Gastrocnemius medialis (tissue), 4 donors: ENCODE measurements at regions not wholly inside any gene's neighbourhood (a gene's known extent, or its start where the extent isn't known, plus 50 kb on each side); places are given as distances from the start of the nearest gene placed in this dataset.
"Not testable (repeated sequence)": the region's sequence is repeated elsewhere in the genome, so short reads cannot be mapped to it uniquely, and the experiment has no call there.

ENCODE experiments used
- CTCF ChIP-seq, 5 experiments: fragments of 450-650 bp in 3 of 5; fragments of 200-600 bp in 2 of 5; sonication (generic) in 2 of 5; IDR thresholded peaks in 4 of 5; conservative IDR thresholded peaks in 1 of 5; 1 replicate in 4 of 5; 2 replicates in 1 of 5; pipeline ENCODE4 v1.5.1; 2016 to 2019; ENCODE audit warnings: antibody characterized with exemption in 5 of 5, mild to moderate bottlenecking in 3 of 5, moderate library complexity in 3 of 5
- POLR2A ChIP-seq, 2 donors: fragments of 450-650 bp; IDR thresholded peaks; one replicate each; pipeline ENCODE4 v1.6.1; 2017; ENCODE audit warnings: antibody characterized with exemption in 2 of 2, mild to moderate bottlenecking in 2 of 2, moderate library complexity in 2 of 2

GRCh38 chr21:25467071-25467470 is 140.2 kb downstream of the MRPL39 start:
- TF ChIP-seq CTCF (IDR thresholded peaks at IDR 0.05 in 4 of 5, conservative IDR thresholded peaks at IDR 0.05 in 1 of 5); POLR2A (IDR thresholded peaks at IDR 0.05): not testable (repeated sequence)
